Panc1 (cell line): ENCODE measurements at regions not wholly inside any gene's neighbourhood (a gene's known extent, or its start where the extent isn't known, plus 50 kb on each side); places are given as distances from the start of the nearest gene placed in this dataset.

Source experiments
- ATAC-seq: fragments of 200-7000 bp; cut with Tn5 transposase; 2 replicates; pipeline ENCODE4 v1.9.1; 2020; ENCODE audit warnings: mild to moderate bottlenecking, moderate library complexity
- BruUV-seq: library from RNA; stranded (reverse); fragments of 400-500 nt; replicated peaks from 2 replicates; lab custom pipeline; 2021; lab: Mats Ljungman, UMichigan
- CTCF ChIA-PET: fragments of 300-600 bp; sonication (Branson Sonifier 250); formaldehyde crosslinking; loops from one replicate; lab custom pipeline; 2022; ENCODE audit warnings: antibody characterized with exemption; lab: Charles Lee
- POLR2A ChIA-PET: fragments of 300-600 bp; sonication (Branson Sonifier 250); formaldehyde crosslinking; loops from one replicate; lab custom pipeline; 2022; ENCODE audit warnings: antibody characterized with exemption; lab: Charles Lee
- DNase-seq: peaks from one replicate; pipeline ENCODE4 v3.0.0-alpha.2; 2010; ENCODE audit warnings: low read depth, low spot score
- H3K27ac ChIP-seq: 2 replicates; pipeline ENCODE4 v1.5.1; 2011; ENCODE audit warnings: mild to moderate bottlenecking, low read length, inconsistent platforms
- H3K27me3 ChIP-seq: fragments of 200-500 bp; sonication (Bioruptor generic); 2 replicates; pipeline ENCODE4 v1.6.0; 2014; ENCODE audit warnings: low read length, inconsistent platforms; ENCODE audit not compliant: control insufficient read depth, insufficient read depth
- H3K36me3 ChIP-seq: fragments of 200-500 bp; sonication (Bioruptor generic); 2 replicates; pipeline ENCODE4 v1.5.1; 2014; ENCODE audit warnings: inconsistent platforms, mild to moderate bottlenecking, low read length, moderate library complexity; ENCODE audit not compliant: control insufficient read depth, insufficient read depth
- H3K4me1 ChIP-seq: 2 replicates; pipeline ENCODE4 v1.5.1; 2011; ENCODE audit warnings: inconsistent platforms, mild to moderate bottlenecking, low read length, moderate library complexity; ENCODE audit not compliant: control insufficient read depth, insufficient read depth
- H3K4me3 ChIP-seq, 2 experiments: 2 replicates each; pipeline ENCODE4 v1.5.1; 2011 to 2012; ENCODE audit warnings: low read depth in 2 of 2, low read length in 2 of 2, mild to moderate bottlenecking in 2 of 2, inconsistent platforms in 1 of 2, moderate library complexity in 1 of 2
- H3K9me3 ChIP-seq: fragments of 200-500 bp; sonication (Bioruptor generic); 2 replicates; pipeline ENCODE4 v1.5.1; 2014; ENCODE audit warnings: low read depth, mild to moderate bottlenecking, inconsistent platforms, low read length, moderate library complexity; ENCODE audit not compliant: control insufficient read depth, insufficient read depth
- CTCF ChIP-seq: fragments of 450-650 bp; IDR thresholded peaks from 2 replicates; pipeline ENCODE4 v1.5.1; 2017; ENCODE audit warnings: mild to moderate bottlenecking
- POLR2AphosphoS5 ChIP-seq: IDR thresholded peaks from 2 replicates; pipeline ENCODE4 v1.6.1; 2012; ENCODE audit warnings: mild to moderate bottlenecking, low read depth, low read length, moderate library complexity
- REST ChIP-seq, 2 experiments: IDR thresholded peaks; 2 replicates each; pipeline ENCODE4 v1.6.1; 2011 to 2012; ENCODE audit warnings: low read depth in 2 of 2, control low read depth in 1 of 2, low read length in 1 of 2, mild to moderate bottlenecking in 1 of 2, moderate library complexity in 1 of 2; ENCODE audit not compliant: insufficient read depth in 1 of 2
- SIN3A ChIP-seq: IDR thresholded peaks from 2 replicates; pipeline ENCODE4 v1.6.1; 2012; ENCODE audit warnings: low read depth, mild to moderate bottlenecking, low read length, moderate library complexity, borderline replicate concordance; ENCODE audit not compliant: insufficient read depth
- TCF7L2 ChIP-seq: IDR thresholded peaks from 2 replicates; pipeline ENCODE4 v1.6.1; 2011; ENCODE audit warnings: mild to moderate bottlenecking, low read depth, low read length, inconsistent platforms
- in situ Hi-C: cut with HindIII; loops from 2 replicates; pipeline ENCODE4 v1.10.0; 2016; ENCODE audit warnings: low sequenced_read_pairs, low pct_unique_long_range_greater_than_20kb
- intact Hi-C: fragments of 100-400 bp; cut with micrococcal nuclease; formaldehyde crosslinking; loops from one replicate; pipeline ENCODE4 v1.10.0; 2022; ENCODE audit not compliant: unreplicated experiment

GRCh38 chr2:198339116-198339515 lies 534.7 kb downstream of the PLCL1 start:
- no peak overlapping the region for H3K27ac ChIP-seq
- TF ChIP-seq POLR2AphosphoS5 = no peak
- no peak for TF ChIP-seq REST (IDR thresholded peaks at IDR 0.05; ENCODE audit: insufficient read depth in 1 of 2, low read depth in 2 of 2, low read length in 1 of 2)
- TF ChIP-seq TCF7L2 = no peak
- no peak for TF ChIP-seq SIN3A
- no peak for TF ChIP-seq CTCF
- in situ Hi-C loops (no loop called here), intact Hi-C loops (no loop called here)
- no peaks in the 10 kb centered on the region for H3K9me3 ChIP-seq
- H3K4me1 ChIP-seq = no peaks in the 10 kb centered on the region
- CTCF ChIA-PET = no interaction called here
- no peak for DNase-seq
- H3K4me3 ChIP-seq = no peak overlapping the region
- BruUV-seq = no TSS peak
- no peaks in the 10 kb centered on the region; the same call in 1 of the 2 replicates for H3K36me3 ChIP-seq
- H3K27me3 ChIP-seq = peaks cover 3% of the 10 kb centered on the region
- POLR2A ChIA-PET = no interaction called here
- ATAC-seq = no peak

- intact Hi-C loops (no loop called here), in situ Hi-C loops (no loop called here)
- ATAC-seq = no peak
- no TSS peak for BruUV-seq
- H3K36me3 ChIP-seq = no peaks in the 10 kb centered on the region; the same call in 1 of the 2 replicates
- no peaks in the 10 kb centered on the region for H3K4me1 ChIP-seq
- TF ChIP-seq REST (IDR thresholded peaks at IDR 0.05; ENCODE audit: insufficient read depth in 1 of 2, low read depth in 2 of 2, low read length in 1 of 2) (no peak), POLR2AphosphoS5 (no peak), CTCF (no peak), TCF7L2 (no peak), SIN3A (no peak)
- ChIA-PET CTCF (no interaction called here), POLR2A (no interaction called here)
- H3K9me3 ChIP-seq = no peaks in the 10 kb centered on the region
- H3K27ac ChIP-seq = no peak overlapping the region
- H3K4me3 ChIP-seq = no peak overlapping the region
- H3K27me3 ChIP-seq = peaks cover 3% of the 10 kb centered on the region
- DNase-seq = no peak
These were observed 533.0 kb downstream of the PLCL1 start for GRCh38 chr2:198337368-198337767.
